ENCODE measurements at regions not wholly inside any gene's neighbourhood (a gene's known extent, or its start where the extent isn't known, plus 50 kb on each side); places are given as distances from the start of the nearest gene placed in this dataset.

- Histone ChIP-seq H3K36me3 (ENCODE audit: insufficient read depth, low read length) (no peaks in the 10 kb centered on the region), H3K4me3 (no peak overlapping the region), H3K27ac (no peak overlapping the region), H3K9ac (ENCODE audit: insufficient read length) (no peak overlapping the region), H3K9me3 (ENCODE audit: low read depth, low read length) (no peaks in the 10 kb centered on the region)
- DNase-seq (ENCODE audit: low read depth, low spot score), result no peak
- TF ChIP-seq POLR2AphosphoS5 (IDR thresholded peaks at IDR 0.05; ENCODE audit: borderline replicate concordance, low read depth, low read length) (no peak), EZH2 (IDR thresholded peaks at IDR 0.05) (no peak), FOXP2 (optimal IDR thresholded peaks at IDR 0.05; ENCODE audit: control extremely low read depth, extremely low read length, insufficient read depth) (no peak)
Measured at GRCh38 chr10:111234234-111234913, 157.5 kb downstream of the ADRA2A start.

- no peaks in the 10 kb centered on the region for H3K9me3 ChIP-seq (ENCODE audit: low read depth, low read length)
- DNase-seq (ENCODE audit: low read depth, low spot score), result no peak
- H3K4me3 ChIP-seq, result no peak overlapping the region
- no peak overlapping the region for H3K27ac ChIP-seq
- no peak for TF ChIP-seq FOXP2 (optimal IDR thresholded peaks at IDR 0.05; ENCODE audit: control extremely low read depth, extremely low read length, insufficient read depth)
- TF ChIP-seq EZH2 (IDR thresholded peaks at IDR 0.05), result no peak
- no peak for TF ChIP-seq POLR2AphosphoS5 (IDR thresholded peaks at IDR 0.05; ENCODE audit: borderline replicate concordance, low read depth, low read length)
- no peaks in the 10 kb centered on the region for H3K36me3 ChIP-seq (ENCODE audit: insufficient read depth, low read length)
- no peak overlapping the region for H3K9ac ChIP-seq (ENCODE audit: insufficient read length)
Measured at GRCh38 chr10:111234914-111235302, 158.1 kb downstream of the ADRA2A start.

DNA sequence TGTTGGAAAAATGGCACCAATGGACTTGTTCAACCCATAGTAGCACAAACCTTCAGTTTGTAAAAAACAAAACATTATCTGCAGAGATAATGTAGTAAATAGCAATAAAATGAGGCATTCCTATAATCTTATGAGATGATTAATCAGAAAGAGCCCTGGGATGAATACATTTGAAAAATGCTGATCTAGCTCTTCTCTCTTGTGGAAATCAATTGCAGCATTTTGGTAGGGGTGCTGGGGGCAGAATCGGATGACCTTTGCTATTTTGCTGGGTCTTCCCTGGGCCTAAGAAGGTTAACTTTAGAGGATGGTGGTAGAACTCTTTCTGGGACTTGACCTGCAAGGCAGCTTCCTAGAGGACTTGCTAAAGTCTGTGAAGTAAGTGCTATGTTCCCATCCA lies 163.5 kb downstream of the ADRA2A start:
- no peak for DNase-seq (ENCODE audit: low read depth, low spot score)
- H3K9ac ChIP-seq (ENCODE audit: insufficient read length), result no peak overlapping the region
- no peaks in the 10 kb centered on the region for H3K36me3 ChIP-seq (ENCODE audit: insufficient read depth, low read length)
- H3K9me3 ChIP-seq (ENCODE audit: low read depth, low read length), result no peaks in the 10 kb centered on the region
- H3K27ac ChIP-seq, result no peak overlapping the region
- no peak overlapping the region for H3K4me3 ChIP-seq
- TF ChIP-seq POLR2AphosphoS5 (IDR thresholded peaks at IDR 0.05; ENCODE audit: borderline replicate concordance, low read depth, low read length) (no peak), EZH2 (IDR thresholded peaks at IDR 0.05) (no peak), FOXP2 (optimal IDR thresholded peaks at IDR 0.05; ENCODE audit: control extremely low read depth, extremely low read length, insufficient read depth) (no peak)

GRCh38 chr10:111243126-111243525 lies 166.3 kb downstream of the ADRA2A start:
- Histone ChIP-seq H3K36me3 (ENCODE audit: insufficient read depth, low read length) (no peaks in the 10 kb centered on the region), H3K9me3 (ENCODE audit: low read depth, low read length) (no peaks in the 10 kb centered on the region), H3K9ac (ENCODE audit: insufficient read length) (no peak overlapping the region), H3K4me3 (no peak overlapping the region), H3K27ac (no peak overlapping the region)
- no peak for DNase-seq (ENCODE audit: low read depth, low spot score)
- TF ChIP-seq EZH2 (IDR thresholded peaks at IDR 0.05) (no peak), FOXP2 (optimal IDR thresholded peaks at IDR 0.05; ENCODE audit: control extremely low read depth, extremely low read length, insufficient read depth) (no peak), POLR2AphosphoS5 (IDR thresholded peaks at IDR 0.05; ENCODE audit: borderline replicate concordance, low read depth, low read length) (no peak)

DNA sequence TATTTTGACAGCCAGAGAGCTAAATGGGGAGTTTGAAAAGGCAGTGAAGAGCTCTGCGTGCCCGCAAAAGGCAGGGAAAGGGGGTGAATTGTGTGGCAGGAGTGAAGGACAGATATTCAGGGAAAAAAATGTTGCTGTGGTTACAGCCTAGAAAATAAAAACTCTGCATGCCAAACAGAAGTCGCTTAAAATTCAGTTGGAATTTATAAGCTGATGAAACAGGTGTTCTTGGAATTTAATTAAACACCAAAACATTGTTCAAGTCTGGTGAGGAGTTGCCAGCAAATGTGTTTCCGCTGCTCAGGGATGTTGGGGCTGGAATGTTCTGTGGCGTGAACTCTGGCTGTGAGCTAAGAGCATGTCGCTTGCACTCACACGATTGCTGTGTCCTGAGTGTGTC lies 169.3 kb downstream of the ADRA2A start:
- no peak overlapping the region for H3K4me3 ChIP-seq
- no peak for DNase-seq (ENCODE audit: low read depth, low spot score)
- H3K9ac ChIP-seq (ENCODE audit: insufficient read length), result no peak overlapping the region
- no peak overlapping the region for H3K27ac ChIP-seq
- no peaks in the 10 kb centered on the region for H3K9me3 ChIP-seq (ENCODE audit: low read depth, low read length)
- no peaks in the 10 kb centered on the region for H3K36me3 ChIP-seq (ENCODE audit: insufficient read depth, low read length)
- no peak for TF ChIP-seq EZH2 (IDR thresholded peaks at IDR 0.05)
- no peak for TF ChIP-seq POLR2AphosphoS5 (IDR thresholded peaks at IDR 0.05; ENCODE audit: borderline replicate concordance, low read depth, low read length)
- TF ChIP-seq FOXP2 (optimal IDR thresholded peaks at IDR 0.05; ENCODE audit: control extremely low read depth, extremely low read length, insufficient read depth), result no peak

DNA sequence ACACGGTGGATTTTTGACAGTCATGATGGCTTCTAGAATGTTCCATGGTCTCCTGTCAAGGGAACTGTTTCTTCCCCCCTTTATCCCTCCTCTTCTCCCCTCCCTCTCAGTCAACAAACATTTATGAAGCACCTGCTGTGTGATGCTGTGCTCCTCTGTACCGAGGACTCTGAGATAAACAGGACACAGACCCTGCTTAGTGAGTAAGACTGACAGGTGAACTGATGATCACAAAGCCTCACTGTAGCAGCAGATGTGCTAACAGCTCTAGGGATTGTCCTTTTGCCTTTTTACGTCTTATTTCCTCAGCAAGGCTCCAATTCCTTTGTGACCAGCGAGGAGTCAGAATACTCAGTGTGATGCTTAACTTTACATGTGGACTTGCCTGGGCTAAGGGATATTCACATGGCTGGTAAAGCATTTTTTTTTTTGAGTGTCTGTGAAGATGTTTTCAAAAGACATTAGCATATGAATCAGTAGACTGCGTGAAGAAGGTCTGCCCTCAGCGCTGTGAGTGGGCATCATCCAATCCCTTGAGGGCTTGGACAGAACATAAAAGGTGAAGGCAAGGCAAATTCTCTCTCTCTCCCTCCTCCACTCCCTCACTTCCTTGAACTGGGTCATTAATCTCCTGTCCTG lies 170.1 kb downstream of the ADRA2A start:
- no peak overlapping the region for H3K27ac ChIP-seq
- DNase-seq (ENCODE audit: low read depth, low spot score), result no peak

DNA sequence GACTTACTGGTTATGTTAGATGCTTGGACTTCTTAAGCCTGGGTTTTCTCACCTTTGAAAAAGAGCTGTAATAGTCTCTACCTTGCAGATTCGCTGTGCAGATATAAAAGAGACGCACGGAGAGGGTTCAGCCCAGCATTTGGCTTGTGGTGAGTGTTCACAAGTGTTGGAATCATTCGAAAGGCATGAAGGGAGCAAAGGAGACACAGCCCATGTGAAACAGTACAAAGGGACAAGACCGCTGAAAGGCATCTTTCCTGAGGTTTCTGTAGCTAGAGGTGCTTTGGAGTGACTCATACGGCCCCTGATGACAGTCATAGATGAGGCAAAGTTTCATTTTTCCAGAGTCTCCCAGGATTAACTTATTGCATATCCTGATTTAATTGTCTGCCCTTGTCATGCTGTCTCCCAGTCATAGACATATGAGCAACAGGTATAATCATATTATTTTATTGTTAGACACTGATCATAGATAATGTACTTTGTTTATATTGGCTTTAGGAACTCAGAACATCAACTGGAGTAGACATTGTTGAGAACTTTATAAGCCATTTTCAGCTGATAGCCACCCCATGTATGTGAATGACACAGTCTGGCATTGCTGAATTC lies 171.1 kb downstream of the ADRA2A start:
- TF ChIP-seq FOXP2 (optimal IDR thresholded peaks at IDR 0.05; ENCODE audit: control extremely low read depth, extremely low read length, insufficient read depth) (no peak), POLR2AphosphoS5 (IDR thresholded peaks at IDR 0.05; ENCODE audit: borderline replicate concordance, low read depth, low read length) (no peak), EZH2 (IDR thresholded peaks at IDR 0.05) (no peak)
- DNase-seq (ENCODE audit: low read depth, low spot score), result no peak
- H3K36me3 ChIP-seq (ENCODE audit: insufficient read depth, low read length), result no peaks in the 10 kb centered on the region
- no peak overlapping the region for H3K4me3 ChIP-seq
- no peaks in the 10 kb centered on the region for H3K9me3 ChIP-seq (ENCODE audit: low read depth, low read length)
- H3K27ac ChIP-seq, result no peak overlapping the region
- no peak overlapping the region for H3K9ac ChIP-seq (ENCODE audit: insufficient read length)

More for the DNA sequence above, 170.1 kb downstream of the ADRA2A start:
- TF ChIP-seq EZH2 (IDR thresholded peaks at IDR 0.05), result no peak
- TF ChIP-seq POLR2AphosphoS5 (IDR thresholded peaks at IDR 0.05; ENCODE audit: borderline replicate concordance, low read depth, low read length), result no peak
- no peak for TF ChIP-seq FOXP2 (optimal IDR thresholded peaks at IDR 0.05; ENCODE audit: control extremely low read depth, extremely low read length, insufficient read depth)
- H3K9ac ChIP-seq (ENCODE audit: insufficient read length), result no peak overlapping the region
- H3K9me3 ChIP-seq (ENCODE audit: low read depth, low read length), result no peaks in the 10 kb centered on the region
- no peaks in the 10 kb centered on the region for H3K36me3 ChIP-seq (ENCODE audit: insufficient read depth, low read length)
- no peak overlapping the region for H3K4me3 ChIP-seq

DNA sequence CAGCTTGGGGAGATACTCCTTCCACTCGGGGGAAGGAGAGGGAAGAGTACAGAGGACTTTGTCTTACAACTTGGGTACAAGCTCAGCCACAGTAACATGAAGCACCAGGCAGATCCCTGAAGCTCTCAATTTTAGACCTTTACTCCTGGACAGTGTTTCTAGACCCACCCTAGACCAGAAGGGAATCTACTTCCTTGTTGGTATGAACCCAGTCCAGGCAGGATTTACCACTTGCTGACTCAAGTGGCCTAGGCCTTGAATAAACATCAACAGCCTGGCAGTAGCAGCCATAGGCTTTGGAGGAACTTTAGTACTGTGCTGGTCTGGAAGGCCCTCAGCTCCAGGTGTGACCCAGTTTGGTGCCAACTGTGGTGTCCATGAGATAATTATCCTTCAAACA lies 173.1 kb downstream of the ADRA2A start:
- TF ChIP-seq FOXP2 (optimal IDR thresholded peaks at IDR 0.05; ENCODE audit: control extremely low read depth, extremely low read length, insufficient read depth) (no peak), POLR2AphosphoS5 (IDR thresholded peaks at IDR 0.05; ENCODE audit: borderline replicate concordance, low read depth, low read length) (no peak), EZH2 (IDR thresholded peaks at IDR 0.05) (no peak)
- Histone ChIP-seq H3K4me3 (no peak overlapping the region), H3K9ac (ENCODE audit: insufficient read length) (no peak overlapping the region), H3K27ac (no peak overlapping the region), H3K36me3 (ENCODE audit: insufficient read depth, low read length) (no peaks in the 10 kb centered on the region), H3K9me3 (ENCODE audit: low read depth, low read length) (no peaks in the 10 kb centered on the region)
- DNase-seq (ENCODE audit: low read depth, low spot score), result no peak
